Natural killer cell (primary cell): ENCODE measurements at regions not wholly inside any gene's neighbourhood (a gene's known extent, or its start where the extent isn't known, plus 50 kb on each side); places are given as distances from the start of the nearest gene placed in this dataset.

ENCODE experiments used
- ATAC-seq, 3 donors: fragments of 150-1000 bp in 2 of 3; fragments of 200-7000 bp in 1 of 3; cut with Tn5 transposase; 1 replicate in 1 of 3; 2 replicates in 2 of 3; pipeline ENCODE4 v1.10.0; 2021; ENCODE audit warnings: mild to moderate bottlenecking in 2 of 3, moderate library complexity in 2 of 3
- DNase-seq, 2 donors: peaks; one replicate each; pipeline versions ENCODE4 v3.0.0 to v3.0.0-alpha.2; 2013 to 2021; ENCODE audit warnings: mixed read lengths in 1 of 2
- H3K27ac ChIP-seq: one replicate; pipeline ENCODE4 v1.5.1; 2013; ENCODE audit warnings: mild to moderate bottlenecking, low read length
- H3K27me3 ChIP-seq: one replicate; pipeline ENCODE4 v1.6.1; 2013; ENCODE audit warnings: low read length; ENCODE audit not compliant: control insufficient read depth, insufficient read depth
- H3K36me3 ChIP-seq: one replicate; pipeline ENCODE4 v1.6.1; 2013; ENCODE audit warnings: low read length; ENCODE audit not compliant: control insufficient read depth, insufficient read depth
- H3K4me1 ChIP-seq: one replicate; pipeline ENCODE4 v1.6.1; 2013; ENCODE audit warnings: low read length; ENCODE audit not compliant: control insufficient read depth, insufficient read depth
- H3K4me3 ChIP-seq: one replicate; pipeline ENCODE4 v1.5.1; 2013; ENCODE audit warnings: low read length
- H3K9me3 ChIP-seq: one replicate; pipeline ENCODE4 v1.6.1; 2013; ENCODE audit warnings: low read length; ENCODE audit not compliant: control insufficient read depth, insufficient read depth
- H3K27ac Mint-ChIP-seq, 2 donors: one replicate each; pipeline ENCODE4 v1.8.0; 2022; ENCODE audit warnings: mild to moderate bottlenecking in 2 of 2, mixed read lengths in 2 of 2, moderate library complexity in 1 of 2
- H3K27me3 Mint-ChIP-seq, 2 donors: one replicate each; pipeline ENCODE4 v1.8.0; 2022; ENCODE audit warnings: low read depth in 2 of 2, mixed read lengths in 2 of 2
- H3K36me3 Mint-ChIP-seq: one replicate; pipeline ENCODE4 v1.8.0; 2022; ENCODE audit warnings: mixed read lengths
- H3K4me1 Mint-ChIP-seq, 2 donors: one replicate each; pipeline ENCODE4 v1.8.0; 2022; ENCODE audit warnings: mixed read lengths in 2 of 2
- H3K4me3 Mint-ChIP-seq: one replicate; pipeline ENCODE4 v1.8.0; 2022; ENCODE audit warnings: mild to moderate bottlenecking, moderate library complexity, mixed read lengths
- H3K9me3 Mint-ChIP-seq, 2 donors: one replicate each; pipeline ENCODE4 v1.8.0; 2022; ENCODE audit warnings: mixed read lengths in 2 of 2
- CTCF ChIP-seq: fragments of 200-600 bp; IDR thresholded peaks from one replicate; pipeline ENCODE4 v1.8.0; 2022; ENCODE audit warnings: antibody characterized with exemption
- WGBS: methylation state at CpG from one replicate; pipeline ENCODE4 v1.1.7; 2013; ENCODE audit warnings: missing lambda C conversion rate; ENCODE audit not compliant: insufficient coverage; 5-methylcytosine and 5-hydroxymethylcytosine counted together
- intact Hi-C: fragments of 100-400 bp; cut with micrococcal nuclease; formaldehyde crosslinking; loops from one replicate; pipeline ENCODE4 v1.14.2; 2022

- TF ChIP-seq CTCF: no peak
- no peaks in the 10 kb centered on the region for H3K9me3 Mint-ChIP-seq
- Histone ChIP-seq H3K27ac (no peak overlapping the region), H3K4me1 (peaks cover 42% of the 10 kb centered on the region), H3K4me3 (peak overlapping the region; percentile 25), H3K36me3 (no peaks in the 10 kb centered on the region), H3K9me3 (peaks cover 3% of the 10 kb centered on the region), H3K27me3 (peaks cover 70% of the 10 kb centered on the region)
- H3K27ac Mint-ChIP-seq: no peak overlapping the region
- DNase-seq (peak in 1 of 2 donors; percentile 25), ATAC-seq (no peak)
- WGBS: 7% methylated on average over 16 of the region's 22 CpGs
- peak overlapping the region; percentile 63 for H3K4me3 Mint-ChIP-seq
- intact Hi-C loops: no loop called here
- H3K4me1 Mint-ChIP-seq: peaks cover 33 to 48% of the 10 kb centered on the region in 2 donors
- peaks cover 12% of the 10 kb centered on the region for H3K36me3 Mint-ChIP-seq
- peaks cover 71 to 75% of the 10 kb centered on the region in 2 donors for H3K27me3 Mint-ChIP-seq
Measured at GRCh38 chr5:50967563-50968355, 301.3 kb downstream of the PARP8 start.

GRCh38 chr5:50968356-50969149 is 302.1 kb downstream of the PARP8 start:
- no peaks in the 10 kb centered on the region for H3K9me3 Mint-ChIP-seq
- H3K36me3 ChIP-seq: no peaks in the 10 kb centered on the region
- 17% methylated on average over 19 of the region's 23 CpGs for WGBS
- ATAC-seq: no peak
- H3K36me3 Mint-ChIP-seq: peaks cover 12% of the 10 kb centered on the region
- peaks cover 26 to 40% of the 10 kb centered on the region in 2 donors for H3K4me1 Mint-ChIP-seq
- peaks cover 35% of the 10 kb centered on the region for H3K4me1 ChIP-seq
- no peak overlapping the region for H3K27ac ChIP-seq
- peaks cover 63% of the 10 kb centered on the region for H3K27me3 ChIP-seq
- H3K27ac Mint-ChIP-seq: no peak overlapping the region
- no peak for DNase-seq
- TF ChIP-seq CTCF: no peak
- intact Hi-C loops: no loop called here
- peak overlapping the region; percentile 63 for H3K4me3 Mint-ChIP-seq
- H3K27me3 Mint-ChIP-seq: peaks cover 72 to 78% of the 10 kb centered on the region in 2 donors
- H3K4me3 ChIP-seq: no peak overlapping the region
- H3K9me3 ChIP-seq: peaks cover 3% of the 10 kb centered on the region

GRCh38 chr5:50969151-50970031 is 303.0 kb downstream of the PARP8 start:
- 7% methylated on average over 60 of the region's 60 CpGs for WGBS
- ATAC-seq: no peak
- H3K27ac ChIP-seq: no peak overlapping the region

More at GRCh38 chr5:50969151-50970031, 303.0 kb downstream of the PARP8 start:
- Mint-ChIP-seq H3K36me3 (peaks cover 12% of the 10 kb centered on the region), H3K27me3 (peaks cover 66 to 83% of the 10 kb centered on the region in 2 donors), H3K9me3 (no peaks in the 10 kb centered on the region), H3K27ac (no peak overlapping the region), H3K4me1 (peaks cover 24 to 34% of the 10 kb centered on the region in 2 donors), H3K4me3 (no peak overlapping the region)
- Histone ChIP-seq H3K9me3 (peaks cover 3% of the 10 kb centered on the region), H3K4me3 (no peak overlapping the region), H3K4me1 (peaks cover 26% of the 10 kb centered on the region), H3K36me3 (no peaks in the 10 kb centered on the region), H3K27me3 (peaks cover 56% of the 10 kb centered on the region)
- TF ChIP-seq CTCF: no peak
- no peak for DNase-seq
- intact Hi-C loops: no loop called here
